GM18517 (cell line): ENCODE measurements at regions not wholly inside any gene's neighbourhood (a gene's known extent, or its start where the extent isn't known, plus 50 kb on each side); places are given as distances from the start of the nearest gene placed in this dataset.

Experiments used
- ATAC-seq: cut with Tn5 transposase; IDR thresholded peaks from one replicate; pipeline ENCODE4 v1.9.1; 2021; ENCODE audit warnings: mild to moderate bottlenecking, moderate library complexity; ENCODE audit not compliant: unreplicated experiment

GRCh38 chr12:45585522-45586230 is 143.8 kb upstream of the ARID2 start:
- ATAC-seq: no peak

- ATAC-seq: no peak
Observed at GRCh38 chr12:45586486-45586885, 143.0 kb upstream of the ARID2 start.

- no peak for ATAC-seq
Observed at GRCh38 chr12:45587012-45587411, 142.5 kb upstream of the ARID2 start.

- no peak for ATAC-seq
Observed at GRCh38 chr12:45587877-45588533, 141.5 kb upstream of the ARID2 start.

GRCh38 chr12:45590646-45591045 is 138.9 kb upstream of the ARID2 start:
- no peak for ATAC-seq

- no peak for ATAC-seq
Observed at GRCh38 chr12:45591635-45592034, 137.9 kb upstream of the ARID2 start.

GRCh38 chr12:45596366-45596765 is 133.1 kb upstream of the ARID2 start:
- no peak for ATAC-seq

GRCh38 chr12:45598336-45598735 is 131.2 kb upstream of the ARID2 start:
- ATAC-seq: no peak

- no peak for ATAC-seq
Observed at GRCh38 chr12:45598761-45599160, 130.7 kb upstream of the ARID2 start.

GRCh38 chr12:45599196-45599595 is 130.3 kb upstream of the ARID2 start:
- no peak for ATAC-seq

- ATAC-seq: no peak
Observed at GRCh38 chr12:45601390-45601789, 128.1 kb upstream of the ARID2 start.

GRCh38 chr12:45601888-45602287 is 127.6 kb upstream of the ARID2 start:
- ATAC-seq: no peak

- no peak for ATAC-seq
Observed at GRCh38 chr12:45605624-45606023, 123.9 kb upstream of the ARID2 start.

GRCh38 chr12:45611061-45611460 is 118.4 kb upstream of the ARID2 start:
- no peak for ATAC-seq

- ATAC-seq: no peak
Observed at GRCh38 chr12:45611495-45611894, 118.0 kb upstream of the ARID2 start.

- no peak for ATAC-seq
Observed at GRCh38 chr12:45612044-45612794, 117.3 kb upstream of the ARID2 start.

- no peak for ATAC-seq
Observed at GRCh38 chr12:45613296-45613695, 116.2 kb upstream of the ARID2 start.

GRCh38 chr12:45613855-45614254 is 115.7 kb upstream of the ARID2 start:
- no peak for ATAC-seq

GRCh38 chr12:45615268-45615667 is 114.2 kb upstream of the ARID2 start:
- no peak for ATAC-seq

- no peak for ATAC-seq
Observed at GRCh38 chr12:45619736-45620135, 109.8 kb upstream of the ARID2 start.

GRCh38 chr12:45621703-45622102 is 107.8 kb upstream of the ARID2 start:
- ATAC-seq: no peak
